ENCODE measurements at regions not wholly inside any gene's neighbourhood (a gene's known extent, or its start where the extent isn't known, plus 50 kb on each side); places are given as distances from the start of the nearest gene placed in this dataset.

- no peak for TF ChIP-seq CTCF (IDR thresholded peaks at IDR 0.05; ENCODE audit: control extremely low read depth, extremely low read depth)
- no peak for ATAC-seq (ENCODE audit: insufficient read depth, low FRiP score)
- DNase-seq, result no peak
- no peak overlapping the region for H3K27ac ChIP-seq (ENCODE audit: low read depth in 1 of 2, low read length in 1 of 2)
- no peak overlapping the region for H3K9ac ChIP-seq (ENCODE audit: insufficient read depth in 1 of 2, low read length in 2 of 2)
- H3K27me3 ChIP-seq (ENCODE audit: control insufficient read depth in 3 of 3, insufficient read depth in 3 of 3, low read length in 2 of 3), result no peaks in the 10 kb centered on the region
- no peaks in the 10 kb centered on the region for H3K4me1 ChIP-seq (ENCODE audit: control insufficient read depth in 5 of 5, insufficient read depth in 5 of 5, low read length in 5 of 5)
- 43 to 60% methylated on average over 3 of the region's 3 CpGs for WGBS, 2 donors
- no peaks in the 10 kb centered on the region for H3K9me3 ChIP-seq (ENCODE audit: control insufficient read depth in 4 of 4, insufficient read depth in 3 of 4, low read length in 3 of 4)
- H3K36me3 ChIP-seq (ENCODE audit: control insufficient read depth in 4 of 4, insufficient read depth in 4 of 4, low read length in 4 of 4), result no peaks in the 10 kb centered on the region
- no peak overlapping the region for H3K4me3 ChIP-seq
These were observed 144.0 kb upstream of the TBX18 start for GRCh38 chr6:84908304-84908904.

- WGBS, 2 donors, result 92 to 94% methylated on average over 3 of the region's 3 CpGs
- H3K9me3 ChIP-seq (ENCODE audit: control insufficient read depth in 4 of 4, insufficient read depth in 3 of 4, low read length in 3 of 4), result no peaks in the 10 kb centered on the region
- TF ChIP-seq CTCF (IDR thresholded peaks at IDR 0.05; ENCODE audit: control extremely low read depth, extremely low read depth), result no peak
- no peak for DNase-seq
- H3K4me1 ChIP-seq (ENCODE audit: control insufficient read depth in 5 of 5, insufficient read depth in 5 of 5, low read length in 5 of 5), result no peaks in the 10 kb centered on the region
- H3K9ac ChIP-seq (ENCODE audit: insufficient read depth in 1 of 2, low read length in 2 of 2), result no peak overlapping the region
- H3K4me3 ChIP-seq, result no peak overlapping the region
- no peaks in the 10 kb centered on the region for H3K36me3 ChIP-seq (ENCODE audit: control insufficient read depth in 4 of 4, insufficient read depth in 4 of 4, low read length in 4 of 4)
- H3K27ac ChIP-seq (ENCODE audit: low read depth in 1 of 2, low read length in 1 of 2), result no peak overlapping the region
- no peak for ATAC-seq (ENCODE audit: insufficient read depth, low FRiP score)
- no peaks in the 10 kb centered on the region for H3K27me3 ChIP-seq (ENCODE audit: control insufficient read depth in 3 of 3, insufficient read depth in 3 of 3, low read length in 2 of 3)
These were observed 142.1 kb upstream of the TBX18 start for GRCh38 chr6:84906514-84906913.

GRCh38 chr6:84905823-84906222 lies 141.4 kb upstream of the TBX18 start:
- 21 to 31% methylated on average over 1 of the region's 1 CpG for WGBS, 2 donors

More at GRCh38 chr6:84905823-84906222, 141.4 kb upstream of the TBX18 start:
- ATAC-seq (ENCODE audit: insufficient read depth, low FRiP score), result no peak
- DNase-seq, result no peak
- H3K4me3 ChIP-seq, result no peak overlapping the region
- no peaks in the 10 kb centered on the region for H3K36me3 ChIP-seq (ENCODE audit: control insufficient read depth in 4 of 4, insufficient read depth in 4 of 4, low read length in 4 of 4)
- no peaks in the 10 kb centered on the region for H3K9me3 ChIP-seq (ENCODE audit: control insufficient read depth in 4 of 4, insufficient read depth in 3 of 4, low read length in 3 of 4)
- H3K4me1 ChIP-seq (ENCODE audit: control insufficient read depth in 5 of 5, insufficient read depth in 5 of 5, low read length in 5 of 5), result no peaks in the 10 kb centered on the region
- H3K27ac ChIP-seq (ENCODE audit: low read depth in 1 of 2, low read length in 1 of 2), result no peak overlapping the region
- no peaks in the 10 kb centered on the region for H3K27me3 ChIP-seq (ENCODE audit: control insufficient read depth in 3 of 3, insufficient read depth in 3 of 3, low read length in 2 of 3)
- TF ChIP-seq CTCF (IDR thresholded peaks at IDR 0.05; ENCODE audit: control extremely low read depth, extremely low read depth), result no peak
- no peak overlapping the region for H3K9ac ChIP-seq (ENCODE audit: insufficient read depth in 1 of 2, low read length in 2 of 2)

All from lung (tissue), 11 donors.